GM10248 (cell line): ENCODE measurements at regions not wholly inside any gene's neighbourhood (a gene's known extent, or its start where the extent isn't known, plus 50 kb on each side); places are given as distances from the start of the nearest gene placed in this dataset.

Experiments
- CTCF ChIA-PET: fragments of 300-600 bp; sonication (Branson Sonifier 250); formaldehyde crosslinking; extraction: SDS; loops from one replicate; lab custom pipeline; 2021; ENCODE audit warnings: antibody characterized with exemption; lab: Yijun Ruan, JAX
- POLR2A ChIA-PET: fragments of 350-650 bp; sonication (Branson Sonifier 250); formaldehyde crosslinking; extraction: SDS; loops from one replicate; lab custom pipeline; 2020; ENCODE audit warnings: antibody characterized with exemption; lab: Yijun Ruan, JAX
- DNase-seq: peaks from one replicate; pipeline ENCODE4 v3.0.0; 2012; ENCODE audit errors: extremely low spot score
- CTCF ChIP-seq: IDR thresholded peaks from 2 replicates; pipeline ENCODE4 v1.5.1; 2012; ENCODE audit warnings: mild to moderate bottlenecking, low read depth; ENCODE audit errors: extremely low read depth, missing control alignments, control extremely low read depth

- no peak for DNase-seq
- ChIA-PET CTCF (interaction anchor here (0.9 to 1.2 kb wide), 3 partner anchors 14 to 52 kb away, joined by 3 to 4 read pairs (median 3); partner anchors contain the start of gene C15orf39), POLR2A (no interaction called here)
- no peak for TF ChIP-seq CTCF
Observed at GRCh38 chr15:75149867-75150709, 51.6 kb upstream of the C15orf39 start.

- TF ChIP-seq CTCF: no peak
- no peak for DNase-seq
- ChIA-PET CTCF (interaction anchor here (1.3 kb wide), 1 partner anchor 12 kb away, joined by 3 read pairs; no protein-coding TSS in a partner anchor), POLR2A (interaction anchor here (0.6 kb wide), 1 partner anchor 674 kb away, joined by 3 read pairs; no protein-coding TSS in a partner anchor)
Observed at GRCh38 chr15:75151214-75152128, 50.2 kb upstream of the C15orf39 start.
